ENCODE measurements at regions not wholly inside any gene's neighbourhood (a gene's known extent, or its start where the extent isn't known, plus 50 kb on each side); places are given as distances from the start of the nearest gene placed in this dataset.
"Not testable (repeated sequence)": the region's sequence is repeated elsewhere in the genome, so short reads cannot be mapped to it uniquely, and the experiment has no call there.

- in situ Hi-C loops (cut with HindIII; ENCODE audit: low pct_unique_long_range_greater_than_20kb, low sequenced_read_pairs) (no loop called here), intact Hi-C loops (cut with micrococcal nuclease; ENCODE audit: unreplicated experiment) (loop anchor here (10.0 kb wide), 1 partner anchor 77 kb away; no protein-coding TSS in a partner anchor)
- ATAC-seq = no peak
- TF ChIP-seq SIN3A (IDR thresholded peaks at IDR 0.05; ENCODE audit: borderline replicate concordance, insufficient read depth, low read depth, low read length) = no peak
- no peak for TF ChIP-seq TCF7L2 (IDR thresholded peaks at IDR 0.05; ENCODE audit: low read depth, low read length)
- TF ChIP-seq CTCF (IDR thresholded peaks at IDR 0.05) = no peak
- TF ChIP-seq POLR2AphosphoS5 (IDR thresholded peaks at IDR 0.05; ENCODE audit: low read depth, low read length) = no peak
- TF ChIP-seq REST (IDR thresholded peaks at IDR 0.05; ENCODE audit: insufficient read depth in 1 of 2, low read depth in 2 of 2, low read length in 1 of 2) = no peak
- Histone ChIP-seq H3K4me1 (ENCODE audit: control insufficient read depth, insufficient read depth, low read length) (no peaks in the 10 kb centered on the region), H3K36me3 (ENCODE audit: control insufficient read depth, insufficient read depth, low read length) (no peaks in the 10 kb centered on the region), H3K9me3 (ENCODE audit: control insufficient read depth, insufficient read depth, low read depth, low read length) (no peaks in the 10 kb centered on the region), H3K4me3 (ENCODE audit: low read depth in 2 of 2, low read length in 2 of 2) (no peak overlapping the region), H3K27ac (ENCODE audit: low read length) (no peak overlapping the region), H3K27me3 (ENCODE audit: control insufficient read depth, insufficient read depth, low read length) (no peaks in the 10 kb centered on the region)
- no peak for DNase-seq (ENCODE audit: low read depth, low spot score)
- no TSS peak for BruUV-seq (replicated peaks)
- ChIA-PET POLR2A (no interaction called here), CTCF (no interaction called here)
These were observed 266.0 kb upstream of the BTG1 start for GRCh38 chr12:92411687-92412086.

DNA sequence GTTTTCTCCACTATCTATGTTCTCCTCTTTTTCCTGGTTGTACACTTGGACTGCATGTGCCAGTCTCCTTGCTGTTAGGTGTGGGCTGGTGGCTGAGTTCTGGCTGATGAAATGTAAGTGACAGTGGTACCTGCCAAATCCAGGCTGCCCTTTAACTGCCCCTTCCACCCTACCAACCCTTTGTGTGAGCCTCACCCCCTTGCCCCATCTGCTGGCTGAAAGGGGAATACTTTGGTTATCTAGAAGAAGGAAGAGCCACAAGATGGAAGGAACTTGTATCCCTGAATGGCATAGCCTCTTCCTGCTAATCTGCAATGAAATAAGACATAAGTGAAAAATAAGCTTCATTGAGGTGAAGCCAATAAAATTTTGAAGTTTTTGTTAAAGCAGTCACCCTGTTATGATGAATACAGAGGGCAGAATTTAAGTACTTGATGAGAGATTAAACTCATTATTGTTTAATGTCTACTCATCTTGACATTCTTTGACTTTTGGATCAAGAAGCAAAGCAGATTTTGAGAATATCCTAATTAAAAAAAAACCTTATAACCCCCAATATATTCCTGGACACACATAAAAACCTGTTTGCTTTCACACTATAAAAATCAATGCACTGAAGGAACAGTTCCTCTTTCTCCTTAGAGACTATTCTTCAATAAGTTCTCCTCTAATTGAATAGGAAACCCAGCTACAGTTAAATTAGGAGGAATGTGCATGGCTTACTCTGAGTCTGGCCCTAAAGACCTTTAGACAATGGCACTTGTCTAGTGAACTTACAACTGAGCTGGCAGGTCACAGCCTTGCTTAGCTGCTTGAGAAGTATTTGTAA is 262.6 kb upstream of the BTG1 start:
- TF ChIP-seq TCF7L2 (IDR thresholded peaks at IDR 0.05; ENCODE audit: low read depth, low read length) (no peak), CTCF (IDR thresholded peaks at IDR 0.05) (peak; percentile 59)
- Histone ChIP-seq H3K27ac (ENCODE audit: low read length) (no peak overlapping the region), H3K27me3 (ENCODE audit: control insufficient read depth, insufficient read depth, low read length) (no peaks in the 10 kb centered on the region), H3K9me3 (ENCODE audit: control insufficient read depth, insufficient read depth, low read depth, low read length) (no peaks in the 10 kb centered on the region), H3K36me3 (ENCODE audit: control insufficient read depth, insufficient read depth, low read length) (no peaks in the 10 kb centered on the region), H3K4me1 (ENCODE audit: control insufficient read depth, insufficient read depth, low read length) (no peaks in the 10 kb centered on the region), H3K4me3 (ENCODE audit: low read depth in 2 of 2, low read length in 2 of 2) (no peak overlapping the region)
- ChIA-PET CTCF (interaction anchor here (0.7 kb wide), 1 partner anchor 824 kb away, joined by 4 read pairs; no protein-coding TSS in a partner anchor), POLR2A (interaction anchor here (1.0 kb wide), 1 partner anchor 263 kb away, joined by 4 read pairs; the partner anchor contains the start of gene BTG1)
- intact Hi-C loops (cut with micrococcal nuclease; ENCODE audit: unreplicated experiment) (no loop called here), in situ Hi-C loops (cut with HindIII; ENCODE audit: low pct_unique_long_range_greater_than_20kb, low sequenced_read_pairs) (no loop called here)
- peak; percentile 17 for DNase-seq (ENCODE audit: low read depth, low spot score)
- no peak for ATAC-seq
- no TSS peak for BruUV-seq (replicated peaks)

GRCh38 chr12:92406404-92407070 is 260.9 kb upstream of the BTG1 start:
- CTCF ChIA-PET = interaction anchor here (0.7 kb wide), 1 partner anchor 185 kb away, joined by 16 read pairs; no protein-coding TSS in a partner anchor
- H3K36me3 ChIP-seq (ENCODE audit: control insufficient read depth, insufficient read depth, low read length); DNase-seq (ENCODE audit: low read depth, low spot score); H3K9me3 ChIP-seq (ENCODE audit: control insufficient read depth, insufficient read depth, low read depth, low read length); H3K4me1 ChIP-seq (ENCODE audit: control insufficient read depth, insufficient read depth, low read length); in situ Hi-C loops (cut with HindIII; ENCODE audit: low pct_unique_long_range_greater_than_20kb, low sequenced_read_pairs); BruUV-seq (replicated peaks); H3K27me3 ChIP-seq (ENCODE audit: control insufficient read depth, insufficient read depth, low read length); ATAC-seq; intact Hi-C loops (cut with micrococcal nuclease; ENCODE audit: unreplicated experiment); H3K4me3 ChIP-seq (ENCODE audit: low read depth in 2 of 2, low read length in 2 of 2); H3K27ac ChIP-seq (ENCODE audit: low read length): not testable (repeated sequence)
- POLR2A ChIA-PET = interaction anchor here (0.7 kb wide), 1 partner anchor 368 kb away, joined by 11 read pairs; no protein-coding TSS in a partner anchor

- ATAC-seq; BruUV-seq (replicated peaks); H3K36me3 ChIP-seq (ENCODE audit: control insufficient read depth, insufficient read depth, low read length); H3K27me3 ChIP-seq (ENCODE audit: control insufficient read depth, insufficient read depth, low read length); in situ Hi-C loops (cut with HindIII; ENCODE audit: low pct_unique_long_range_greater_than_20kb, low sequenced_read_pairs); H3K9me3 ChIP-seq (ENCODE audit: control insufficient read depth, insufficient read depth, low read depth, low read length); H3K4me1 ChIP-seq (ENCODE audit: control insufficient read depth, insufficient read depth, low read length); H3K27ac ChIP-seq (ENCODE audit: low read length); CTCF ChIA-PET; POLR2A ChIA-PET; H3K4me3 ChIP-seq (ENCODE audit: low read depth in 2 of 2, low read length in 2 of 2); DNase-seq (ENCODE audit: low read depth, low spot score); intact Hi-C loops (cut with micrococcal nuclease; ENCODE audit: unreplicated experiment): not testable (repeated sequence)
These were observed 260.2 kb upstream of the BTG1 start for GRCh38 chr12:92405801-92406251.
